ENCODE measurements at regions not wholly inside any gene's neighbourhood (a gene's known extent, or its start where the extent isn't known, plus 50 kb on each side); places are given as distances from the start of the nearest gene placed in this dataset.
"Not testable (repeated sequence)": the region's sequence is repeated elsewhere in the genome, so short reads cannot be mapped to it uniquely, and the experiment has no call there.

GRCh38 chr1:30374400-30375070 is 348.9 kb downstream of the MATN1 start:
- no peak for ATAC-seq

- no peak for ATAC-seq
Measured at GRCh38 chr1:30373471-30374399, 349.6 kb downstream of the MATN1 start.

- ATAC-seq, result no peak
Measured at GRCh38 chr1:30372792-30373433, 350.5 kb downstream of the MATN1 start.

GRCh38 chr1:30371888-30372791 is 351.2 kb downstream of the MATN1 start:
- no peak for ATAC-seq

- no peak for ATAC-seq
Measured at GRCh38 chr1:30371179-30371788, 352.1 kb downstream of the MATN1 start.

GRCh38 chr1:30368651-30369240 is 354.6 kb downstream of the MATN1 start:
- no peak for ATAC-seq

- no peak for ATAC-seq
Measured at GRCh38 chr1:30366911-30367310, 356.5 kb downstream of the MATN1 start.

GRCh38 chr1:30366199-30366598 is 357.2 kb downstream of the MATN1 start:
- ATAC-seq, result no peak

- ATAC-seq, result no peak
Measured at GRCh38 chr1:30365596-30365995, 357.8 kb downstream of the MATN1 start.

GRCh38 chr1:30363031-30363430 is 360.4 kb downstream of the MATN1 start:
- no peak for ATAC-seq

- no peak for ATAC-seq
Measured at GRCh38 chr1:30362603-30362990, 360.8 kb downstream of the MATN1 start.

- not testable (repeated sequence) for ATAC-seq
Measured at GRCh38 chr1:30361890-30362602, 361.3 kb downstream of the MATN1 start.

GRCh38 chr1:30360753-30361152 is 362.6 kb downstream of the MATN1 start:
- no peak for ATAC-seq

- no peak for ATAC-seq
Measured at GRCh38 chr1:30360281-30360680, 363.1 kb downstream of the MATN1 start.

GRCh38 chr1:30359539-30360220 is 363.7 kb downstream of the MATN1 start:
- ATAC-seq, result no peak

- ATAC-seq, result no peak
Measured at GRCh38 chr1:30358500-30358899, 364.9 kb downstream of the MATN1 start.

- ATAC-seq, result no peak
Measured at GRCh38 chr1:30356839-30357238, 366.5 kb downstream of the MATN1 start.

GRCh38 chr1:30354410-30354809 is 369.0 kb downstream of the MATN1 start:
- no peak for ATAC-seq

GRCh38 chr1:30353637-30354036 is 369.7 kb downstream of the MATN1 start:
- ATAC-seq, result no peak

GRCh38 chr1:30348147-30348546 is 375.2 kb downstream of the MATN1 start:
- ATAC-seq, result no peak

All from activated CD4-positive, CD25-positive, alpha-beta regulatory T cell treated with anti-CD3 and anti-CD28 coated beads, Interleukin-2, amount 50 U/mL, for 24 hours (primary cell).